ENCODE measurements at regions not wholly inside any gene's neighbourhood (a gene's known extent, or its start where the extent isn't known, plus 50 kb on each side); places are given as distances from the start of the nearest gene placed in this dataset.

GRCh38 chr1:65082346-65083040 lies 65.5 kb upstream of the AK4 start:
- TF ChIP-seq YY1 (IDR thresholded peaks at IDR 0.05; ENCODE audit: low read depth, low read length) (no peak), RNF2 (IDR thresholded peaks at IDR 0.05; ENCODE audit: borderline replicate concordance, low read depth, low read length, missing control alignments, poor library complexity, severe bottlenecking) (no peak), EGR1 (IDR thresholded peaks at IDR 0.05; ENCODE audit: borderline replicate concordance, low read depth, low read length) (no peak)
- TF ChIP-seq, protein P1, sequence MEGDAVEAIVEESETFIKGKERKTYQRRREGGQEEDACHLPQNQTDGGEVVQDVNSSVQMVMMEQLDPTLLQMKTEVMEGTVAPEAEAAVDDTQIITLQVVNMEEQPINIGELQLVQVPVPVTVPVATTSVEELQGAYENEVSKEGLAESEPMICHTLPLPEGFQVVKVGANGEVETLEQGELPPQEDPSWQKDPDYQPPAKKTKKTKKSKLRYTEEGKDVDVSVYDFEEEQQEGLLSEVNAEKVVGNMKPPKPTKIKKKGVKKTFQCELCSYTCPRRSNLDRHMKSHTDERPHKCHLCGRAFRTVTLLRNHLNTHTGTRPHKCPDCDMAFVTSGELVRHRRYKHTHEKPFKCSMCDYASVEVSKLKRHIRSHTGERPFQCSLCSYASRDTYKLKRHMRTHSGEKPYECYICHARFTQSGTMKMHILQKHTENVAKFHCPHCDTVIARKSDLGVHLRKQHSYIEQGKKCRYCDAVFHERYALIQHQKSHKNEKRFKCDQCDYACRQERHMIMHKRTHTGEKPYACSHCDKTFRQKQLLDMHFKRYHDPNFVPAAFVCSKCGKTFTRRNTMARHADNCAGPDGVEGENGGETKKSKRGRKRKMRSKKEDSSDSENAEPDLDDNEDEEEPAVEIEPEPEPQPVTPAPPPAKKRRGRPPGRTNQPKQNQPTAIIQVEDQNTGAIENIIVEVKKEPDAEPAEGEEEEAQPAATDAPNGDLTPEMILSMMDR (IDR thresholded peaks at IDR 0.05; ENCODE audit: control extremely low read depth in 1 of 3, insufficient read depth in 1 of 3, low read depth in 1 of 3, low read length in 3 of 3): no peak

Data from H1 (cell line).